ENCODE measurements at regions not wholly inside any gene's neighbourhood (a gene's known extent, or its start where the extent isn't known, plus 50 kb on each side); places are given as distances from the start of the nearest gene placed in this dataset.

GRCh38 chr7:131861620-131862346 lies 305.4 kb upstream of the PODXL start (continued):
- TF ChIP-seq PHF8 (IDR thresholded peaks at IDR 0.05; ENCODE audit: borderline replicate concordance, low read depth) = no peak
- no peak for TF ChIP-seq ATOH8 (CRISPR knock-in tag; IDR thresholded peaks at IDR 0.05; ENCODE audit: low read depth)
- TF ChIP-seq CBX8 (IDR thresholded peaks at IDR 0.05) = no peak
- TF ChIP-seq, protein P1, sequence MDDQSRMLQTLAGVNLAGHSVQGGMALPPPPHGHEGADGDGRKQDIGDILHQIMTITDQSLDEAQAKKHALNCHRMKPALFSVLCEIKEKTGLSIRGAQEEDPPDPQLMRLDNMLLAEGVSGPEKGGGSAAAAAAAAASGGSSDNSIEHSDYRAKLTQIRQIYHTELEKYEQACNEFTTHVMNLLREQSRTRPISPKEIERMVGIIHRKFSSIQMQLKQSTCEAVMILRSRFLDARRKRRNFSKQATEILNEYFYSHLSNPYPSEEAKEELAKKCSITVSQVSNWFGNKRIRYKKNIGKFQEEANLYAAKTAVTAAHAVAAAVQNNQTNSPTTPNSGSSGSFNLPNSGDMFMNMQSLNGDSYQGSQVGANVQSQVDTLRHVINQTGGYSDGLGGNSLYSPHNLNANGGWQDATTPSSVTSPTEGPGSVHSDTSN (IDR thresholded peaks at IDR 0.05) = no peak
- TF ChIP-seq RNF2 (IDR thresholded peaks at IDR 0.05; ENCODE audit: borderline replicate concordance, low read depth) = no peak
- no peak for TF ChIP-seq ZC3H11A (IDR thresholded peaks at IDR 0.05)
- TF ChIP-seq CHD2 (IDR thresholded peaks at IDR 0.05; ENCODE audit: low read length, partially characterized antibody) = no peak
- TF ChIP-seq GATA3 (IDR thresholded peaks at IDR 0.05; ENCODE audit: borderline replicate concordance) = peak; percentile 63; the same call in 1 of the 2 replicates
- no peak for TF ChIP-seq FOSB (CRISPR knock-in tag; IDR thresholded peaks at IDR 0.05)
- no peak for TF ChIP-seq POLR2A (IDR thresholded peaks at IDR 0.05; ENCODE audit: low read length)
- TF ChIP-seq HOXB5 (CRISPR knock-in tag; IDR thresholded peaks at IDR 0.05) = no peak
- TF ChIP-seq HOXB13 (CRISPR knock-in tag; IDR thresholded peaks at IDR 0.05; ENCODE audit: low read depth) = no peak
- no peak for TF ChIP-seq KDM1A (IDR thresholded peaks at IDR 0.05; ENCODE audit: low read depth)
- no peak for TF ChIP-seq TFCP2L1 (CRISPR knock-in tag; IDR thresholded peaks at IDR 0.05)
- no peak for TF ChIP-seq CHD4 (IDR thresholded peaks at IDR 0.05; ENCODE audit: borderline replicate concordance)
- no peak for TF ChIP-seq KDM5A (IDR thresholded peaks at IDR 0.05)
- TF ChIP-seq TP53 (CRISPR knock-in tag; IDR thresholded peaks at IDR 0.05) = no peak
- TF ChIP-seq, protein P2, sequence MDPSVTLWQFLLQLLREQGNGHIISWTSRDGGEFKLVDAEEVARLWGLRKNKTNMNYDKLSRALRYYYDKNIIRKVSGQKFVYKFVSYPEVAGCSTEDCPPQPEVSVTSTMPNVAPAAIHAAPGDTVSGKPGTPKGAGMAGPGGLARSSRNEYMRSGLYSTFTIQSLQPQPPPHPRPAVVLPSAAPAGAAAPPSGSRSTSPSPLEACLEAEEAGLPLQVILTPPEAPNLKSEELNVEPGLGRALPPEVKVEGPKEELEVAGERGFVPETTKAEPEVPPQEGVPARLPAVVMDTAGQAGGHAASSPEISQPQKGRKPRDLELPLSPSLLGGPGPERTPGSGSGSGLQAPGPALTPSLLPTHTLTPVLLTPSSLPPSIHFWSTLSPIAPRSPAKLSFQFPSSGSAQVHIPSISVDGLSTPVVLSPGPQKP (IDR thresholded peaks at IDR 0.05; ENCODE audit: low read depth, low read length) = no peak
- peak in 1 of 2 experiments; percentile 49; a peak in 1 of 4 replicates for TF ChIP-seq CEBPB (IDR thresholded peaks at IDR 0.05)
- TF ChIP-seq, protein P3, sequence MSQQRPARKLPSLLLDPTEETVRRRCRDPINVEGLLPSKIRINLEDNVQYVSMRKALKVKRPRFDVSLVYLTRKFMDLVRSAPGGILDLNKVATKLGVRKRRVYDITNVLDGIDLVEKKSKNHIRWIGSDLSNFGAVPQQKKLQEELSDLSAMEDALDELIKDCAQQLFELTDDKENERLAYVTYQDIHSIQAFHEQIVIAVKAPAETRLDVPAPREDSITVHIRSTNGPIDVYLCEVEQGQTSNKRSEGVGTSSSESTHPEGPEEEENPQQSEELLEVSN (IDR thresholded peaks at IDR 0.05; ENCODE audit: borderline replicate concordance, low read depth) = no peak
- no peak for TF ChIP-seq EHMT2 (IDR thresholded peaks at IDR 0.05; ENCODE audit: low read depth)
- TF ChIP-seq RAD21 (conservative IDR thresholded peaks at IDR 0.05 in 1 of 2, IDR thresholded peaks at IDR 0.05 in 1 of 2) = peak; percentile 56 to 69
- TF ChIP-seq CBX2 (IDR thresholded peaks at IDR 0.05; ENCODE audit: borderline replicate concordance, low read depth) = no peak
- TF ChIP-seq JUN (IDR thresholded peaks at IDR 0.05) = no peak
- TF ChIP-seq SREBF2 (IDR thresholded peaks at IDR 0.05) = no peak
- no peak for TF ChIP-seq HDAC2 (IDR thresholded peaks at IDR 0.05)
- no peak for TF ChIP-seq MAZ (IDR thresholded peaks at IDR 0.05; ENCODE audit: borderline replicate concordance, low read depth, low read length)
- no peak for TF ChIP-seq HOXA7 (CRISPR knock-in tag; IDR thresholded peaks at IDR 0.05)
- TF ChIP-seq CTCF (IDR thresholded peaks at IDR 0.05) = peak; percentile 50
- TF ChIP-seq ZFP36 (IDR thresholded peaks at IDR 0.05; ENCODE audit: borderline replicate concordance, partially characterized antibody) = no peak
- peak; percentile 16; the same call in 1 of the 2 replicates for TF ChIP-seq JUNB (IDR thresholded peaks at IDR 0.05)
- no peak for TF ChIP-seq BHLHE40 (IDR thresholded peaks at IDR 0.05; ENCODE audit: low read depth, low read length)
- TF ChIP-seq ZNF302 (CRISPR knock-in tag; IDR thresholded peaks at IDR 0.05) = no peak
- TF ChIP-seq NFE2L2 (conservative IDR thresholded peaks at IDR 0.05; ENCODE audit: low read length) = no peak
- TF ChIP-seq RFX5 (IDR thresholded peaks at IDR 0.05) = no peak

All from A549 (cell line).